ENCODE measurements at regions not wholly inside any gene's neighbourhood (a gene's known extent, or its start where the extent isn't known, plus 50 kb on each side); places are given as distances from the start of the nearest gene placed in this dataset.
"Not testable (repeated sequence)": the region's sequence is repeated elsewhere in the genome, so short reads cannot be mapped to it uniquely, and the experiment has no call there.

DNA sequence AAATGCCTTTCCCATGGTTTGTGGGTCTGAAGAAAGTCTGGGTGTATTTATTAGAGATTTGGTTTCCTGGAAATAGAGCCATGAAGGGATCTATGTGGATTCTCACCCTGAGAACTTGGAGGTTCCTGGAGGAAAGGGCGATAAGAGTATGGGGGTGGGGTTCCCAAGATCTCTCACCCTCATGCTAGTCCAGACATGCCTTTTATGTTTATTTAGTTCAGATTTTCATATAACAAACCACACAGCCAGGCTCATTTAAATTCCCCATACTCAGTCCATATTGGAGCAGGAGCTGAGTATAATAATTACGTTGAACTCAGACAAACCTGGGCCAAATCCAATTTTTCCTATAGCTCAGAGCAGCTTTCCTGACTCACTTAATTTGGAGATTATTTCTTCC, 566.6 kb downstream of the GOLGA6L6 start:
- DNase-seq = no peak

DNA sequence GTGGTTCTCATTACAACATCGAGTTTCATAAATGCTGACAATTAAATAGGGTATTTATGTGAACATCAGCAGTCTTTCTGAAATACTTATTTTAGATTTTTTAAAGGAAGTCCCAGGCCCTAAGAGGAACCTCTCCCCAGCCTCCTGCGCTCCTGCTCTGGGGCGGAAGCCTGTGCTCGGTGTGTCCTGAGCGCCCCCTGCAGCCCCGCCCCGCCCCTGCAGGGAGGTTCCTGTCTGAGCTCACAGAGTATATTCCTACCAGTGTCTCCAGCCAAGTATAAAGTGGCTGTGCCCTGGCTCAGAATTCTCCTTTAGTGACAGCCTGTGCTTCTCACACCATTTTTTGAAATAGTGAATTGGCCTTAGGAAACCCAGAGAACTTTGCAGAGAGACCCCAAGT, 567.9 kb downstream of the GOLGA6L6 start:
- DNase-seq = no peak

DNA sequence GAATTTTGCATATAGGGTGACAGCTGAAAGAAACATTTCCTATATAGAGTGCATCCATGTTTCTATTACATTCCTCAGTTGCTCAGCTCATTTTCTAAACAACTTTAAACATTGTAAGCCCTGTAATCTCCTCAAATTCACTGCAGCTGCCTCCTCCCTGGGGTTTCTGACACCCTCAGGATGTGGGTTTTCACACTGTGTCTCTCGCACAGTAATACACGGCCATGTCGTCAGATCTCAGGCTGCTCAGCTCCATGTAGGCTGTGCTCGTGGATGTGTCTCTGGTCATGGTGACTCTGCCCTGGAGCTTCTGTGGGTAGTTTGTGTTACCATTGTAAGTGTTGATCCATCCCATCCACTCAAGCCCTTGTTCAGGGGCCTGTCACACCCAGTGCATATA, 569.0 kb downstream of the GOLGA6L6 start:
- not testable (repeated sequence) for DNase-seq

- DNase-seq = not testable (repeated sequence)
Observed at GRCh38 chr15:19965574-19965973, 576.0 kb downstream of the GOLGA6L6 start.

DNA sequence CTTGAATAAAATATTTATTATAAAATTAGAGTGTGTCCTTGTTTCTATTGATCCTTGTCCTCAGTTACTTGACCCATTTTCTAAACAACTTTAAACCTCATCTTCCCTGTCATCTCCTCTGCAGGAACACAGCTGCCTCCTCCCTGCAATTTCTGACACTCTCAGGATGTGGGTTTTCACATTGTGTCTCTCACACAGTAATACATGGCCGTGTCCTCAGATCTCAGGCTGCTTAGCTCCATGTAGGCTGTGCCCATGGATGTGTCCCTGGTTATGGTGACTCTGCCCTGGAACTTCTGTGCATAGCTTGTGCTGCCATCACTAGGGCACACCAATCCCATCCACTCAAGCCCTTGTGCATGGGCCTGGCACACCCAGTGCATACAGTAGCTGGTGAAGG, 577.1 kb downstream of the GOLGA6L6 start:
- not testable (repeated sequence) for DNase-seq

GRCh38 chr15:19956124-19956796, 585.3 kb downstream of the GOLGA6L6 start:
- DNase-seq = no peak

DNA sequence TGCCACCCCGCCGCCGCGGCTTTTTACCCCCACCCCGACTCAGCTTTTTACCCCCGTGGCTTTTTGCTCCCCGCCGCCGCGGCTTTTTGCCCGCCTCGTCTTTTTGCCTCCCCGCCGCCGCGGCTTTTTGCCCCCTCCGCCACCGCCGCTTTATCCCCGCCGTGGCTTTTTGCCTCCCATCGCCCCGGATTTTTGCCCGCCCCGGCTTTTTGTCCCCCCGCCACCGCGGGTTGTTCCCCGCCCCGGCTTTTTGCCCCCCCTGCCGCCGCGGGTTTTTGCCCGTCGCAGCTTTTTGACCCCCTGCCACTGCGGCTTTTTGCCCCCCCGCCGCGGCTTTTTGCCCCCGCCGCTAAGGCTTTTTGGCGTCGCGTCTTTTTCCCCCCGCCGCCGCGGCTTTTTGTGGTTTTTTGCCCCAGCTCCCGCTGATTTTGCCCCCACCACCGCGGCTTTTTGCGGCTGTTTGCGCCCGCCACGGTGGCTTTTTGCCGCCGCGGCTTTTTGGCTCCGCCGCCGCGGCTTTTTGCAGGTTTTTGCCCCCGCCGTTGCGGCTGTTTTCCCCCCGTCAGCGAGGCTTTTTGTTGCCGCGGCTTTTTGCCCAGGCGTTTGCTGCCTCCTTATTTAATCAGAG, 597.2 kb downstream of the GOLGA6L6 start:
- no peak for DNase-seq

DNA sequence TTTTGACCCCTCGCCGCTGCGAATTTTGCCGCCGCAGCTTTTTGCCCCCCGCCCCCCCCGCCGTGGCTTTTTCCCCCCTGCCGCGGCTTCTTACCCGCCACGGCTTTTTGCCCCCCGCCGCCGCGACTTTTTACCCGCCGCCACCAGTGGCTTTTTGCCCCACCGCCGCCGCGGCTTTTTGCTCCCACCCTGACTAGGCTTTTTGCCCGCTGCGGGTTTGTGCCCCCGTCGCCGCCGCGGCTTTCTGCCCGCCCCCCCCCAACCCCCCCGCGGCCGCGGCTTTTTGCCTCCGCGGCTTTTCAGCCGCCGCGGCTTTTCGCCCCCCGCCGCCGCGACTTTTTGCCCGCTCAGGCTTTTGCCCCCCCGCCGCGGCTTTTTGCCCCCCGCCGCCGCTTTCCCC, 598.1 kb downstream of the GOLGA6L6 start:
- DNase-seq = no peak

- not testable (repeated sequence) for DNase-seq
Observed at GRCh38 chr15:19903281-19903680, 638.3 kb downstream of the GOLGA6L6 start.

DNA sequence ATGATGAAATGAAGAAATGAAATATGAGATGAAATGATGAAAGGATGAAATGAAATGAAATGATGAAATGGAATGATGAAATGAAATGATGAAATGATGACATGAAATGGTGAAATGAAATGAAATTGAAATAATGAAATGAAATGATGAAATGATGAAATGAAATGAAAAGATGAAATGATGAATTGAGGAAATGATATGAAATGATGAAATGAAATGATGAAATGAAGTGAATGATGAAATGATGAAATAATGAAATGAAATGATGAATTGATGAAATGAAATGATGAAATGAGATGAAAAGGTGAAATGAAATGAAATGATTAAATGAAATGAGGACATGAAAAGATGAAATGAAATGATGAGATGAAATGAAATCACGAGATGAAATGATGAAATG, 639.2 kb downstream of the GOLGA6L6 start:
- not testable (repeated sequence) for DNase-seq

- DNase-seq = not testable (repeated sequence)
Observed at GRCh38 chr15:19901414-19901813, 640.2 kb downstream of the GOLGA6L6 start.

GRCh38 chr15:19899021-19899824, 642.4 kb downstream of the GOLGA6L6 start:
- no peak for DNase-seq

DNA sequence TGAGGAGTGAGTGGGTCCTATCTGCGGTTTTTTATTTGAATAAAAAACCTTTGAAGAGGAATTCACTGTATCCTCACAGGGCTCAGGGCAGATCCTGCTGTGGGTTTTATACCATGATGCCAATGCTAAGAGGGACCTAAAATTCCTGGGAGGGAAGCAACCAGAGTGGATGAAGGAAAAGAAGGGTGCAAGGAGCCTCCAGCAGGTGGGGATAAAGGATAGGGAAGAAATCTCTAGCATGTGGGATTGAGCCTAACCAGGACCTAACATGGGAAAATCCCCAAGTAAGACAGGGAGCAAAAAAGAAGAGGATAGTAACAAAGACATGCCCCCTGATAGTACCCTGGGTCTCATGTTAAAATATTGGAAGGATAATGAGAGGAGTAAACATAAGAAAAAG, 652.8 kb downstream of the GOLGA6L6 start:
- not testable (repeated sequence) for DNase-seq

DNA sequence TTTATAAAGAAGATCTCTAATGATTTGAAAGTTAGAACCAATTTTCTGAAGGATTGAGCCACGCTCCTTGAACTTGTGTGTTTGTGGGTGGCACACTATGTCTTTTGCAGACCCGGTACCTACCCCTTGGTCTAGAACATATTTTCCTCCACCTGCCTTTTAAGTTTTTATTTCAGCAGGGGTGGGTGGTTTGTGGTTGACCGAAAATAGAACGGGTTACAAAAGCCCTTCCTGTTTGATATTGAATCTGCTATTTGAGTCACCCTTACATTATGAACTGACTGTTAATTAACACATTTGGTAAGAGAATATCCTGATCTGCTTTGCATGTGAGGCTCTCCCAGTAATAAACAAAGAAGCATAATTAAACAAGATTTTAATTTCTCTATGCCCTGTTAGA, 697.5 kb downstream of the GOLGA6L6 start:
- not testable (repeated sequence) for DNase-seq

Measured in left hindlimb (tissue), 1 donor.